Stimulated activated CD8-positive, alpha-beta memory T cell treated with anti-CD3 and anti-CD28 coated beads, Interleukin-7, amount 100 ng/mL, for 48 hours (primary cell): ENCODE measurements at regions not wholly inside any gene's neighbourhood (a gene's known extent, or its start where the extent isn't known, plus 50 kb on each side); places are given as distances from the start of the nearest gene placed in this dataset.
"Not testable (repeated sequence)": the region's sequence is repeated elsewhere in the genome, so short reads cannot be mapped to it uniquely, and the experiment has no call there.

Experiments
- DNase-seq, 2 donors: peaks; one replicate each; pipeline ENCODE4 v3.0.0-alpha.2; 2020; ENCODE audit warnings: low read depth in 1 of 2; ENCODE audit errors: extremely low read depth in 1 of 2

- not testable (repeated sequence) for DNase-seq
Observed at GRCh38 chrY:7588176-7588575, 676.6 kb upstream of the AMELY start.

- no peak for DNase-seq
Observed at GRCh38 chrY:7562541-7562940, 651.0 kb upstream of the AMELY start.

GRCh38 chrY:7557675-7558074, 646.1 kb upstream of the AMELY start:
- no peak for DNase-seq

GRCh38 chrY:7555006-7555405, 643.5 kb upstream of the AMELY start:
- no peak for DNase-seq

GRCh38 chrY:7545060-7545459, 633.5 kb upstream of the AMELY start:
- DNase-seq = no peak

GRCh38 chrY:7544172-7544770, 632.7 kb upstream of the AMELY start:
- DNase-seq = no peak

- no peak for DNase-seq
Observed at GRCh38 chrY:7543506-7543905, 632.0 kb upstream of the AMELY start.

GRCh38 chrY:7542256-7542858, 630.8 kb upstream of the AMELY start:
- DNase-seq = no peak

GRCh38 chrY:7529396-7529795, 617.8 kb upstream of the AMELY start:
- no peak for DNase-seq

- not testable (repeated sequence) for DNase-seq
Observed at GRCh38 chrY:7527568-7527967, 616.0 kb upstream of the AMELY start.

- DNase-seq = no peak
Observed at GRCh38 chrY:7518387-7518786, 606.8 kb upstream of the AMELY start.

GRCh38 chrY:7516268-7516667, 604.7 kb upstream of the AMELY start:
- DNase-seq = no peak

- no peak for DNase-seq
Observed at GRCh38 chrY:7515812-7516211, 604.3 kb upstream of the AMELY start.

GRCh38 chrY:7502896-7503295, 591.3 kb upstream of the AMELY start:
- no peak for DNase-seq

- no peak for DNase-seq
Observed at GRCh38 chrY:7501236-7501635, 589.7 kb upstream of the AMELY start.

GRCh38 chrY:7496001-7496400, 584.4 kb upstream of the AMELY start:
- no peak for DNase-seq

- DNase-seq = not testable (repeated sequence)
Observed at GRCh38 chrY:7484455-7485285, 573.1 kb upstream of the AMELY start.

GRCh38 chrY:7471976-7472375, 560.4 kb upstream of the AMELY start:
- no peak for DNase-seq

GRCh38 chrY:7470037-7470436, 558.5 kb upstream of the AMELY start:
- no peak for DNase-seq

GRCh38 chrY:7468951-7469745, 557.6 kb upstream of the AMELY start:
- no peak for DNase-seq

GRCh38 chrY:7467796-7468520, 556.4 kb upstream of the AMELY start:
- DNase-seq = no peak
